Jurkat, Clone E6-1 (cell line): ENCODE measurements at regions not wholly inside any gene's neighbourhood (a gene's known extent, or its start where the extent isn't known, plus 50 kb on each side); places are given as distances from the start of the nearest gene placed in this dataset.
A peak's percentile ranks its signal among the peaks of the same experiment; 100 is the strongest.
"Not testable (repeated sequence)": the region's sequence is repeated elsewhere in the genome, so short reads cannot be mapped to it uniquely, and the experiment has no call there.

Experiments
- DNase-seq: peaks from one replicate; pipeline ENCODE4 v3.0.0-alpha.2; 2011; ENCODE audit warnings: low read depth, low spot score
- H3K4me3 ChIP-seq: 2 replicates; pipeline ENCODE4 v1.5.1; 2011; ENCODE audit warnings: mild to moderate bottlenecking, low read length, control low read depth, moderate library complexity

DNA sequence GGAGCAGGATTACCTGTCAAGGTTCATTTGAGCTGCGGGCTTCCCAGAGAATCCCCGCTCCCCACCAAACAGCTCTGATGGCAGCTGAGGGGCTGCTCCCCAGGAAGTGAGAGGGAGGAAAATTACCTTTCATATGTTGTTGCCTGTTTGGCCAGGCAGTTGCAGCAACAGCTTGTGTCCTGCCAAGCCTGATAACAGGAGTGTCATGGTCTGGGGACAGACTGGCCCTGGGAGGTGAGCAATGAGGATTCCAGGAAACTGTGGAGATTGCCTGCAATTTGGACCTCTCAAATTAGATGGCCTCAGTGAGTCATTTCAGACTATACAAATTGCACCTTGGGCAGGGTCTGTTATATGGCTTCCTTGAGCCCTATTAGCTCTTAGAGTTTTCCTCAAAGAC is 189.3 kb downstream of the PTPRU start:
- no peak overlapping the region for H3K4me3 ChIP-seq
- DNase-seq = no peak

DNA sequence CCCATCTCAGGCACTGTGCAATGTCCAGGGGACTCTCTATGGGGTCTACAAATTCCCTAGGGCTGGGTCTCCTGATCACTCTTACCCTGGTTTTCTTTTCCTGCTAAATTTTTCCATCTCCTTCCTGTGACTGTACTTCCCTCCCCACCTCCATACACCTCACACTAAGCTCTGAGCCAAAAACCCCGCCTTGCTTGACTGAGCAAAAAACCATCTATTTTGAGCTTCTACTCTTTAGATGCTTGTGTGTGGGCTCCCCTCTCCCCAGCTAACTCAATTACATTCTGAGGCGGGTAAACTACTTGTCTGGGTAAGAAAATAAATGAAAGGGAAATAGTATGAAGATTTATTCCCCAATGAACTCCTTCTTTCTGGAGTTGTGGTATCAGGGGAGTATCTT is 187.9 kb downstream of the PTPRU start:
- H3K4me3 ChIP-seq = no peak overlapping the region
- DNase-seq = no peak

DNA sequence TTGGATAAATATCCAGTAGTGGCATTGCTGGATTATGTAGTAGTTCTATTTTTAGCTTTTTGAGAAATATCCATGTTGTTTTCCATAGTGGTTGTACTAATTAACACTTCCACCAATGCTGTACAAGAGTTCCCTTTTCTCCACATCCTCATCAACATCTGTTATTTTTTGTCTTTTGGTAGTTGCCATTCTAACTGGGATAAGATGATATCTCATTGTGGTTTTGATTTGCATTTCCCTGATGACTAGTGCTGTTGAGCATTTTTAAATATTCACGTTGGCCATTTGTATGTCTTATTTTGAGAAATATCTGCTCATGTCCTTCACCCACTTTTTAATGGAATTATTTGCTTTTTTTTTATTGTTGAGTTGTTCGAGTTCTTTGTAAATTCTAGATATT is 183.9 kb downstream of the PTPRU start:
- no peak overlapping the region for H3K4me3 ChIP-seq
- DNase-seq = no peak

DNA sequence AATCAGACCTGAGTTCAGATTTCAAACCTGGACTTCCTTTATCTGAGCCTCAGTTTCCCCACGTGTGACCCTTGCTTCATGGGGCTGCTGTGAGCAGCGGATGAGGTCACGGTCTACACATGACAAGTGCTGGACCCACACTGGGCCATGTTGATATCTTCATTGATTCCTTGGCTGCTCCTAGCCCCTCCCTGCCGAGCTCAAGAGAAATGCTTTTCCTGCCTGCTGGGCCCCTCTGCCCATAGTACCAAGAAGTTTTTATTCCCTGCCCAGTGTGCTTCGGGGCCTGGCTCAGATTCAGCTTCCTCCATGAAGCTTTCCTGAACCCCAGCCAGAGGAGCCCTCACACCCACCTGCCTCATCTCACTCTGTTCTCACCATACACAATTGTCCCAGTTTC is 181.6 kb downstream of the PTPRU start:
- H3K4me3 ChIP-seq = no peak overlapping the region
- no peak for DNase-seq

DNA sequence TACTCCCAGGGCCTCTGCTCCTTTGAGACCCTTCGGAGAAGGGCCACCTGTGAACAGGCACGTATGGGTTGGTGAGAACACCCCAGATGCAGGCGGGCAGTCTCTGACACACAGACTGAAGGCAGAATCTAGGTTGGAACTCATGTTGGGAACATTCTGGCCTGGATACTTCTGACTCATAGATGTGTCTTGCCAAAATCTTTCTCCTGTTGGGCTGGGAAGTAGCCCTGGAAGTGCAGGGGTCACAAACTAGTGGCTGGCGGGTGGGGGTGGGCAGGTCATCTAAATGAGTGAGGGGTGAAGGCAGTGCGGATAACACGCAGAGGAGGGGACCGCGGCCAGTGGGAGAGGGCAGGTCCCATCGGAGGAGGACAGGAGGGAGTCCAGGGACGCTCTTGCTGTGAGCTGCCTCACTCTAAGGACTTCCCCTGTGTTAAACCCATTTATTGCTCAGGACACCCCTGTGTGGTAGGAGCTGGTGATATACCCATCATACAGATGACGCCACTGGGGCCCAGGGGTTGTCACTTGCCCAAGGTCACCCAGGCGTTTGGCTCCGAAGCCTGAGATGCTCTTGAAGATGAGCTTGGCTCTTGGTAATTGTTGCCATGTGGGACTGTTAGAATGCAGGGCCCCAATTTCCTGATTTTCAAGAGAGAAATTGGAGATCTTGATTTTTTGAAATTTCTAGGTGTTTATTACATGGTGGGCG is 181.0 kb downstream of the PTPRU start:
- DNase-seq = no peak
- H3K4me3 ChIP-seq = no peak overlapping the region

DNA sequence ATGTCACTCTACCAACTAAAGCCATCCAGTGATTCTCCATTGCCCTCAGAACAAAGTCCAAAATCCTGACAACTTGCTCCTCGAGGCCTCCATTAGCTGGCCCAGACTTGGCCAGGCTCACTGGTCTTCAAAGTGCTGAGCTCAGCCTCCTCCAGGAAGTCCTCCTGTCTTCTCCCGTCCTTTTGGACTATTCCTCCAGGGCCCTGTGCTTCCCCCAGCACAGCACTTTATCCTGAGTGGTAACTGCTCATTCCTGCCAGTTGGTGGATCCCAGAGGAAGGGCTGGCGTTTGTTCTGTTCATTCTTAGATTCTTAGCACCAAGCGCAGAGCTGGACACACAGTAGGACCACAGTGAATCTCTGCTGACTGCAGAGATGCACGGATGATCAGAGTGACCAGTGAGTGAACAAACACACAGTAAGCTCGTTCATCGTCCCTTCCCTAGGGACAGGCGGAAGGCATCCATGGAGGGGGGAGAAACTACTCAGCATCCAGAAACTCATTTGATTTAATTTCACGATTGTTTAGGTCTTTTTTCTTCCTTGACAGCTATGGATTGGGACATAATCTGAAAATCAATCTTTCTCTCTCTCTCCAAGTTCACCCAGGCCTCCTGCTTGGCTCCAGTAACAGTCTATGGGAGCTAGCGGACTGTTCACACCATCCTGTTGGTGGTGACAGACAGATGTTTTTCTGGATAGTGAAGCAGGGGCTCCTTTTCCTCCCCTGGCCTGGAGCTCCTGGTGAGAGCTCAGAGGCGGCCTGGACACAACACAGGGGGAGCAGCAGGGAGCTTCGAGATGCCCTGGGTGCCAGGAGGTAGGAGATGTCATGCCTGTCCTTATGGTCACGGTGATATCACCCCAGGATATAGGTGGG is 180.2 kb downstream of the PTPRU start:
- DNase-seq = no peak
- no peak overlapping the region for H3K4me3 ChIP-seq

DNA sequence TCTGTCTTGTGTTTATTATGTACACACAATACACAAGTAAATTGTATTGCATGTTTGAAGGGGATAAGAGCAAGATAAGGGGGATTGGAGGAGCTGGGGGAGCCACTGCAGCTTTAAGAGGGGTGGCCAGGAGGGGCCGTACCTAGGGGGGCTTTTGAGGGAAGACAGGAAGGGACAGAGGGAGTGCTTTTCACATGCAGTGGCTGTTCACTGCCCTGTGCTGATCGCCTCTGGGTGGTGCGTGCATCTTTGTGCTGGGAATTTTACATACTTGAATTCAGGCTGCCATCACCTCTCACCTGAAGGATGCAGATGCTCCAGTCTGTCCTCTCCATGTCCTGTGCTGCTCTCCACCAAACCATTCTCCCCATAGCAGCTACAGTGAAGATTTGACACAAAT is 179.5 kb downstream of the PTPRU start:
- no peak for DNase-seq
- H3K4me3 ChIP-seq = no peak overlapping the region

DNA sequence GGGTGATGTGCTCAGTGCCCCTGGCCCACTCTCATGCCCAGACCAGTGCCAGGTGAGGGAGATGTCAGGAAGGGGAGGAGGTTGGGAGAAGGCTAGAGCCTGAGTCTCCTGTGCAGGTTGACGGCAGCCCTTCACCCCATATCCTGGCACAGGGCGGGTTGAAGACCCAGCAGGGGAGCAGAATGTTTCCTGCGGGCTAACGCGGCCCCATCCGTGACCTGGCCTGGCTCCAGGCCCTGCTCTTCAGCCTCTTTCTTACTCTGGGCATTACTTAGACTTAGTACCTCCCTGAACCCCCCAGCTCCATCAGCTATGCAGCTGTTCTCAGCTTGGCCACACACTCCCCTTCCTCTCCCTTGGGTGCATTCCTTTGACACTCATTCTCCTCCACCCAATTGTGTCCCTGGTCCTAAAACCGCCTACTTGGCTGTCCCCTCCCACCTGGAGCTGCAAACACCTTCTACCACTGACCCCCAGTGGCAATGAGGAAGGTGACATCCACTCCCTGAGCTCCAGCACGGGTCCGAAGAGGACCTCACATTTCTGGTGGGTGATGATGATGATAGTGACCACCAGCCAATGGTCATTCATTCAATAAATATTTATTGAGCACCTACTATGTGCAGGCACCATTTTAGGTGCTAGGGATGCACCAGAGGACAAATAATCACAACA is 179.0 kb downstream of the PTPRU start:
- DNase-seq = peak; percentile 23
- no peak overlapping the region for H3K4me3 ChIP-seq

DNA sequence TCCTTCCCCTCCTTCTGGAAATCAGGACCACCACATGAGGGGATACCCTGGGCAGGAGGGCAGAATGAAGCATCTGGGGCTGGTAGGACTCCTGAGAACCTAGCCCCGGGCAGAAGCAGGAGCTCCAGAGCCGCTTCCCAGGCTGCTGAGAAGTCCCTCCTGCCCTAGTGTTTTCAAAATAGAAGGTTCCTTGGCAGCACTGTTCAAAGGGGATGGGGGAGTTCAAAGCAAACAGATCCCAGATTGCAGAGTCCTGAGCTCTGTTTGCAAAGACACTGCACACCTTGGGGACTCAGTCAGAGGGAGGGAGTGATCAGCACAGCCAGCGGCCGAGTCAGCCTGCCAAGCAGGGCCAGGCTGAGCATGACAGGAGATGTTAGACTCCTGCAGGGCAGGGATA is 177.8 kb downstream of the PTPRU start:
- H3K4me3 ChIP-seq = no peak overlapping the region
- no peak for DNase-seq

DNA sequence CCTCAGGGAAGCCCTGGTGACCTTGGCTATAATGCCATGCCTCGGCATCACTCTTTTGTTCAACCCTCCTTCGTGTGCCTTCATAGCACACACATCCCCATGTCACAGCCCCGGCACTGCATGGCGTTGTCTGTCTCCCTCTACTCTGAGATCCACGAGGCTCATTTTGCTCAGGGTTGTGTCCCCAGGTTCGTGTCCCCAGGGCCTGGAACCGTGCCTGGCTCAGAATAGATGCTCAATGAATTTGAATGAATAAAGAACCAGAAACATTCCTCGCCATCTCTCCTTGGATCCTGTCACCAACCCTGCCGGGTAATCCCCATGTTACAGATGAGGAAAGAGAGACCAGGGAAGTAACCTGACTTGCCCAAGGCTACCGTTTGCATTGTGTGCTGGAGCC is 177.3 kb downstream of the PTPRU start:
- H3K4me3 ChIP-seq = no peak overlapping the region
- DNase-seq = no peak

DNA sequence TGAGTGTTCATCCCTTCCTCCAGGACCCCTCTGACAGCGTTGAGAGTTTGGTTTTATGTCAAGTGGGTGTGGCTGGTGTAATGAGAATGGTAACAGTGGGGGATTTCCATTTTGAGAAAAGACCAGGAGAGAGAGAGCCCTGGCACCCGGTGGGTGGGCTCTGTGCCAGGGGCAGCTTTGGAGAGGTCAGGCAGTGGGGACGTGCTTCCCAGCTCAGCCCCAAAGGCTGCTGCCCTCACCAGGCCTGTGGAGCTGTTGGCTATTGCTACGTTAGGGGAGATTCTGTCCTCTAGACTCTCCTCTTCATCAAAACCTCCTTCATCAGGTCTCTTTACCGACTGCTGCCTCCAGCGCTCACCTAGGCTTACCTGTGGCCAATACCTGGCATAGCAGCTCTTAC is 176.3 kb downstream of the PTPRU start:
- DNase-seq = no peak
- no peak overlapping the region for H3K4me3 ChIP-seq

DNA sequence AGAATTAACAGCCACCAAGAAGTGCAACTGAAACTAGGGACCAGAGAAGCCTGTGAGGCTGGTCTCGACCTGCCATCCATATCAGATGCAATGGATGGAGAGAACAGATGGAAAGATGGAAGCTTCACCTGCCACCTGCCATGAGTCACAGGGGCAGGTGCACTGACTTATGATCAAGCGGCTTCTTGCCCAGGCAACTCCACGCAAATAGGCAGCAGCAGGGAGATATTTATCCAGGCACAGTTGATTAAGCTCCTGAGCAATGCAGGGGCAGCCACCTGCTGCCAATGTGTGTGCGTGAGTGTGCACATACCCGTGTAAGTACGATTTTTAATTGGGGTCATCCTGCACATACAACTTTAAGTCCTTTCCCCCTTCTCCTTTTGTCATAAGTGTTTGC is 174.2 kb downstream of the PTPRU start:
- no peak overlapping the region for H3K4me3 ChIP-seq
- no peak for DNase-seq

DNA sequence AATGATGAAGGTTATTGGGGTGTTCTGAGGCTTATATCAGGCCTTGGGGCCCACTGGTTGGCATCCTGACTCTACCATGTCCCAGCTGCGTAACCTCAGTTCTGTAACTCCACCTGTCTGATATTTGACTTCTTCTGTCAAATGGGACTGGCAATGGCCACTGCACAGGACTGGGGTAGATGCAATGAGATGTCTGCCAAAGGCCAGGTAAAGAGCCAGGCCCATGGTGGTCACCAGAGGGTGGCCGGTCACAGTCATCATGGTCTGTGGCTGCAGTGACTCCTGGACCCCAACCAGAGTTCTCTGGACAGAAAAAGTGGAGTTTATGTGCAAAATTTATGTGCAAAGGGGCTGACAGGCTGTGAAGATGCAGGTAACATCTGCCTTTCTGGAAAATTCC is 173.3 kb downstream of the PTPRU start:
- no peak for DNase-seq

DNA sequence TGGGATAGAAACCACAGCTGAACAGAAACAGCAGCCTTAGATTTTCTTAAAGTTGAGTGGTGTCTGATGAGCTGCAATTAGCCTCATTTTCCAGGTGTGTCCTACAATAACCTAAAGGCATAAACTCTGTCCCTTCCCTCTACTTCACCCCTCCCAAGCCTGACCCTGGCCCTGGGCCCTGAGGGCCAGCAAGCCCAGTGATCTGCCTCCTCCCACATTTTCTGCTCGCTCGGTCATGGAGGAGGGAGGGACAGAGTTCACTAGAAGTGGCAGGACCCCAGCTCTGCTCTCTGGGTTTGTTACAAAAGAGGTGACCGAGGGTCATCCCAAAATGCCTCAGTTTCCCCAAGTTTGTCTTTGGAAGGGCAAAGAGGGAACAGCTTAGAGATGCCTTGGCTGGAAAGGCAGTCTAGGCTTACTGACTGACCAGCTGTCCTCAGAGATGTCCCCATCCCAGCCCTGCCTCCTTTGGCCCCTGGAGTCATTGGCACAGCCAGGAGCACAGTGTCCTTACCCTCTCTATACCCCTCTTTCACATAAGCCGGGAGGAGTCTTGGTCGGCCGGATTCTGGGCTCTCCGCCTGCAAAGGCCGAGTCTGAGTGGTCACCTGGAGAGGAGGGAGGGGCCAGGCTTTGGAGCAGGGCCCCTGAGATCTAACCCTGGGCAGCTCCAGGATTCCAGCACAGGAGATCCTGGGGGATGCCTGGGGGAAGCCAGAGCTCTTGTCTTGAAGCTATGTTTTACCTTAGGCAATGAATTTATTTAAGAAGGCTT is 172.7 kb downstream of the PTPRU start:
- DNase-seq = no peak

More for the DNA sequence above, 173.3 kb downstream of the PTPRU start:
- H3K4me3 ChIP-seq = no peak overlapping the region

DNA sequence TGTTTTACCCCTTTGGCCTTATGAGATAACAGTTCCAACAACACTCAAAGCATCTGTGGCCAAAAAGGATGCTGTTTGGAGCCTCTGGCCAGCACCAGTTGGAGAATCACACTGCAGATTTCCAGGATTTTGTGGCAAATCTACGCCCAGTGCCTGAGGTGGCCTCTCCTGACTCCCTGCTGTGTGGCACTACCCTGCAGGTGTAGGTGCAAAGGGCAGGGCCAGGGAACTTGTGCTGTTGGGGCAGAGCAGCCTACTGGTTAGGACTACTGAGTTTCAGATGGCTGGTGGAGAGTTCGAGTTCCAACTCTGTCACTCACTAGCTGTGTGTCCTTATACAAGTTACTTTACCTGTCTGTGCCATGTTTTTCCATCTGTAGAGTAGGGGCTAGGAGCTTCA is 170.5 kb downstream of the PTPRU start:
- H3K4me3 ChIP-seq = no peak overlapping the region
- no peak for DNase-seq

More for the DNA sequence above, 172.7 kb downstream of the PTPRU start:
- H3K4me3 ChIP-seq = no peak overlapping the region

DNA sequence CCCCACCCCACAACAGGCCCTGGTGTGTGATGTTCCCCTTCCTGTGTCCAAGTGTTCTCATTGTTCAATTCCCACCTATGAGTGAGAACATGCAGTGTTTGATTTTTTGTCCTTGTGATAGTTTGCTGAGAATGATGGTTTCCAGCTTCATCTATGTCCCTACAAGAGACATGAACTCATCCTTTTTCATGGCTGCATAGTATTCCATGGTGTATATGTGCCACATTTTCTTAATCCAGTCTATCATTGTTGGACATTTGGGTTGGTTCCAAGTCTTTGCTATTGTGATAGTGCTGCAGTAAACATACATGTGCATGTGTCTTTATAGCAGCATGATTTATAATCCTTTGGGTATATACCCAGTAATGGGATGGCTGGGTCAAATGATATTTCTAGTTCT is 163.9 kb downstream of the PTPRU start:
- DNase-seq, H3K4me3 ChIP-seq: not testable (repeated sequence)

DNA sequence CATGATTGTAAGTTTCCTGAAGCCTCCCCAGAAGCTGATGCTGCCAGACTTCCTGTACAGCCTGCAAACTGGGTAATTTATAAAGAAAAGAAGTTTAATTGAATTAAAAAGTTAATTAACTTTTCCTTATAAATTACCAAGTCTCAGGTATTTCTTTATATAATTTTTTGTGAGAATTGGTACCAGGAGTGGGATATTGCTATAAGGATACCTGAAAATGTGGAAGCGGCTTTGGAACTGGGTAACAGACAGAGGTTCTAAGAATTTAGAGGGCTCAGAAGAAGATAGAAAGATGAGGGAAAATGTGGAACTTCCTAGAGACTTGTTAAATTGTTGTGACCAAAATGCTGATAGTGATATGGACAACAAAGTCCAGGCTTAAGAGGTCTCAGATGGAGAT is 163.1 kb downstream of the PTPRU start:
- H3K4me3 ChIP-seq = no peak overlapping the region

DNA sequence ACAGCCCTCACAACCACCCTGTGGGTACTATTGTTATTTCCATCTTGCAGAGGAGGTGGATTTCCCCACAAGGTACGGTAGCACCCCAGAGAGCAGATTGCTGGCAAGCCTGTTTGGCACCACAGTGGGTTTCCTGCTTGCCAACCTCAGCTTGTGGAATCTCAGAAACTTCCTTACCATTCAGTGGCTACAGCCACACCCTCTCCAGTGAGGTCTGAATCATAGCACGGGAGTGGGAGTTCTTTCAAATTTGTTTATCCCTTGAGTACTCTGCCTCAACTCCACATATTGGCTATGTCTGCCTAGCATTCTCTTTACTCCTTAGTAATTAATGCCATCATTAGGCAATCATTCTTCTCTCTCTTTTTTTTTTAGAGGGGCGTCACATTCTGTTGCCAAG is 162.1 kb downstream of the PTPRU start:
- DNase-seq = no peak

More for the DNA sequence above, 163.1 kb downstream of the PTPRU start:
- no peak for DNase-seq

DNA sequence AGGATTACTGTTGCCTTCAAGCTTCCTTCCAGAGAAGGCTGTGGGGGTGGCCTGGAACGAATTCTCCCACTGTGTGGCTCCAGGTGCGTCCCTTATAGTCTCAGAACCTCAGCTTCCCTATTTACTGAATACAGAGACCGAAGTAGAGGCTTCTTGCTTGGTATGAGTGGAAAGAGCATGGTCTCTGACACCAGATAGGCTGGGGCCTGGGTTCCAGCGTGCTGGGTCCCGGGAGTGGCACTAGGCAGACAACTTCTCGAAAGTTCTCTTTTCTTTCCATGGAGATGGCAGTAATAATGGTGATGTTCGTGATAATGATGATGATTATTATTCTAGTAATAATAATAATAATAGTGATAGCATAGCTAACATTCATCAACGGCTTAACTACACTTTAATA is 161.7 kb downstream of the PTPRU start:
- DNase-seq = no peak
- H3K4me3 ChIP-seq = no peak overlapping the region

More for the DNA sequence above, 162.1 kb downstream of the PTPRU start:
- no peak overlapping the region for H3K4me3 ChIP-seq
